NB4 (cell line): ENCODE measurements at regions not wholly inside any gene's neighbourhood (a gene's known extent, or its start where the extent isn't known, plus 50 kb on each side); places are given as distances from the start of the nearest gene placed in this dataset.

ENCODE experiments used
- CTCF ChIP-seq: IDR thresholded peaks from one replicate; pipeline ENCODE4 v1.5.1; 2012; ENCODE audit warnings: low read depth, low read length
- MYC ChIP-seq: IDR thresholded peaks from 2 replicates; pipeline ENCODE4 v1.6.1; 2011; ENCODE audit warnings: low read depth, low read length
- POLR2A ChIP-seq: IDR thresholded peaks from 2 replicates; pipeline ENCODE4 v1.6.1; 2011; ENCODE audit warnings: mild to moderate bottlenecking; ENCODE audit not compliant: insufficient read length; ENCODE audit errors: extremely low read depth
- TF ChIP-seq, protein P1 (sequence below): IDR thresholded peaks from 2 replicates; pipeline ENCODE4 v1.6.1; 2011; ENCODE audit warnings: low read depth, low read length

DNA sequence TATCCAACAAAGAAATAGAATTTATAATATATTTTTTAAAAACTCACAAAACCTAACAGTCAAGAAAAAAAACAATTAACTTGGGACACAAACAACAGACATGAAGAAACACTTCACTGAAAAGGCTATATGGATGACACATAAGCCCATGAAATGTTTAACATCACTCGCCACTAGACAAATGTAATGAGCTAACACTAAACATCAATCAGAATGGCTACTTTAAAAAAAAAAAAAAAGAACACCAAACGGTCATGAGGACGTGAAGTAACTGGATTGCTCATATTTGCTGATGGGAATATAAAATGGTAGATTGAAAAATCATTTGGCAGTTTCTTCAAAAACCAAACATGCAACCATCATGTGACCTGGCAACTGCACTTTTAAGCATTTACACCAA, 97.3 kb upstream of the RGPD4 start:
- no peak for TF ChIP-seq POLR2A
- TF ChIP-seq CTCF = no peak
- TF ChIP-seq, protein P1, sequence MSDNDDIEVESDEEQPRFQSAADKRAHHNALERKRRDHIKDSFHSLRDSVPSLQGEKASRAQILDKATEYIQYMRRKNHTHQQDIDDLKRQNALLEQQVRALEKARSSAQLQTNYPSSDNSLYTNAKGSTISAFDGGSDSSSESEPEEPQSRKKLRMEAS = no peak
- no peak for TF ChIP-seq MYC
